Fibroblast of lung (primary cell): ENCODE measurements at regions not wholly inside any gene's neighbourhood (a gene's known extent, or its start where the extent isn't known, plus 50 kb on each side); places are given as distances from the start of the nearest gene placed in this dataset.

Experiments used
- EZH2 ChIP-seq: IDR thresholded peaks from 2 replicates; pipeline ENCODE4 v1.5.1; 2012; ENCODE audit warnings: low read length, control low read depth, mild to moderate bottlenecking; ENCODE audit errors: missing control alignments
- TF ChIP-seq, protein P1 (sequence below), 2 donors: IDR thresholded peaks in 1 of 2; conservative IDR thresholded peaks in 1 of 2; 1 replicate in 1 of 2; 2 replicates in 1 of 2; pipeline ENCODE4 v1.5.1; 2011 to 2012; ENCODE audit warnings: low read length in 2 of 2, control low read depth in 1 of 2, inconsistent platforms in 1 of 2, low read depth in 1 of 2, mild to moderate bottlenecking in 1 of 2

DNA sequence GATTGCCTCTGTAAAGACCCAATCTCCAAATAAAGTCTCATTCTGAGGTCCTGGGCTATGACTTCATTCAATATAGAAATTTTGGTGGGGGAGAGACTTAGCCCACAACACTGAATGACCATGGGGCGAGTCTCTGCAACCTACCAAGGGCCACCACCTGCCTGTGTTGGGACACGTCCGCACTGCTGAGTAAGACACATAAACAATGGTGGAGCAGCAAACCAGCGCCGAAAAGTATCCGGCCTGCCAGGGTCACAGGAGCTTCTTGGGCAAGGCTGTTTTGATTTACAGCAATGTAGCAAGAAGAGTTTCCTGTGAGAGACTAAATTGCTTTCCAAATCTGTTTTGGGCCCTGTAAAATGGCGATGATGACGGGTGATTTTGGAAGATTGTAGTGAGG, 122.3 kb downstream of the SHANK2 start:
- TF ChIP-seq, protein P1, sequence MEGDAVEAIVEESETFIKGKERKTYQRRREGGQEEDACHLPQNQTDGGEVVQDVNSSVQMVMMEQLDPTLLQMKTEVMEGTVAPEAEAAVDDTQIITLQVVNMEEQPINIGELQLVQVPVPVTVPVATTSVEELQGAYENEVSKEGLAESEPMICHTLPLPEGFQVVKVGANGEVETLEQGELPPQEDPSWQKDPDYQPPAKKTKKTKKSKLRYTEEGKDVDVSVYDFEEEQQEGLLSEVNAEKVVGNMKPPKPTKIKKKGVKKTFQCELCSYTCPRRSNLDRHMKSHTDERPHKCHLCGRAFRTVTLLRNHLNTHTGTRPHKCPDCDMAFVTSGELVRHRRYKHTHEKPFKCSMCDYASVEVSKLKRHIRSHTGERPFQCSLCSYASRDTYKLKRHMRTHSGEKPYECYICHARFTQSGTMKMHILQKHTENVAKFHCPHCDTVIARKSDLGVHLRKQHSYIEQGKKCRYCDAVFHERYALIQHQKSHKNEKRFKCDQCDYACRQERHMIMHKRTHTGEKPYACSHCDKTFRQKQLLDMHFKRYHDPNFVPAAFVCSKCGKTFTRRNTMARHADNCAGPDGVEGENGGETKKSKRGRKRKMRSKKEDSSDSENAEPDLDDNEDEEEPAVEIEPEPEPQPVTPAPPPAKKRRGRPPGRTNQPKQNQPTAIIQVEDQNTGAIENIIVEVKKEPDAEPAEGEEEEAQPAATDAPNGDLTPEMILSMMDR (conservative IDR thresholded peaks at IDR 0.05 in 1 of 2, IDR thresholded peaks at IDR 0.05 in 1 of 2; ENCODE audit: low read depth in 1 of 2, low read length in 2 of 2), result no peak
- no peak for TF ChIP-seq EZH2
